PC-3 (cell line): ENCODE measurements at regions not wholly inside any gene's neighbourhood (a gene's known extent, or its start where the extent isn't known, plus 50 kb on each side); places are given as distances from the start of the nearest gene placed in this dataset.

ENCODE experiments used
- CTCF ChIP-seq: fragments of 300-600 bp; sonication (generic); conservative IDR thresholded peaks from 2 replicates; pipeline ENCODE4 v1.5.1; 2017; ENCODE audit warnings: antibody characterized with exemption, low read depth, mild to moderate bottlenecking, low read length
- EZH2 ChIP-seq: fragments of 300-600 bp; sonication (generic); IDR thresholded peaks from one replicate; pipeline ENCODE4 v1.6.1; 2017; ENCODE audit warnings: antibody characterized with exemption, mild to moderate bottlenecking, low read length; ENCODE audit not compliant: unreplicated experiment
- EZH2phosphoT487 ChIP-seq: fragments of 300-600 bp; sonication (generic); IDR thresholded peaks from 2 replicates; pipeline ENCODE4 v1.6.1; 2018; ENCODE audit warnings: mild to moderate bottlenecking, antibody characterized with exemption, low read length, borderline replicate concordance

DNA sequence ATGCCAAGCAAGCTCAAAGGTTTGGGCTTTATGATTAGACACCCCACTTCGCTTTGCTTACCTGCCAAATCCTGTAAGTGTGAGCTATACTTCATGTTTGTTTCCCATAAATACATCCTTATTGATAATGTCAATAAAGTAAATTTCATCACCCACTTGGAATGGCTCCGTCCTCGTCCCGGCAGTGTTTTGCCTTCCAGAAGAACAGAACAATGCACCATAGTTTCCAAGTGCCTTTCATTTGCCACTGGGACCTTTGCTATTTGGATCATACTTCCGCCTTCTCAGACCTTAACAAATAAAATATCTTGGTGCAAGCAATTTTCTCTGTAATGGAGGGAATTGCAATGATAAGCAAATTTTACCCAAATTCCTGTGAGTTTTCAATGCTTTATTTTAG is 229.3 kb downstream of the PIK3R1 start:
- no peak for TF ChIP-seq CTCF
- TF ChIP-seq EZH2 = no peak
- TF ChIP-seq EZH2phosphoT487 = no peak
